HS-5 (cell line): ENCODE measurements at regions not wholly inside any gene's neighbourhood (a gene's known extent, or its start where the extent isn't known, plus 50 kb on each side); places are given as distances from the start of the nearest gene placed in this dataset.

ENCODE experiments used
- DNase-seq: peaks from one replicate; pipeline ENCODE4 v3.0.0-alpha.2; 2012; ENCODE audit warnings: low read depth

DNA sequence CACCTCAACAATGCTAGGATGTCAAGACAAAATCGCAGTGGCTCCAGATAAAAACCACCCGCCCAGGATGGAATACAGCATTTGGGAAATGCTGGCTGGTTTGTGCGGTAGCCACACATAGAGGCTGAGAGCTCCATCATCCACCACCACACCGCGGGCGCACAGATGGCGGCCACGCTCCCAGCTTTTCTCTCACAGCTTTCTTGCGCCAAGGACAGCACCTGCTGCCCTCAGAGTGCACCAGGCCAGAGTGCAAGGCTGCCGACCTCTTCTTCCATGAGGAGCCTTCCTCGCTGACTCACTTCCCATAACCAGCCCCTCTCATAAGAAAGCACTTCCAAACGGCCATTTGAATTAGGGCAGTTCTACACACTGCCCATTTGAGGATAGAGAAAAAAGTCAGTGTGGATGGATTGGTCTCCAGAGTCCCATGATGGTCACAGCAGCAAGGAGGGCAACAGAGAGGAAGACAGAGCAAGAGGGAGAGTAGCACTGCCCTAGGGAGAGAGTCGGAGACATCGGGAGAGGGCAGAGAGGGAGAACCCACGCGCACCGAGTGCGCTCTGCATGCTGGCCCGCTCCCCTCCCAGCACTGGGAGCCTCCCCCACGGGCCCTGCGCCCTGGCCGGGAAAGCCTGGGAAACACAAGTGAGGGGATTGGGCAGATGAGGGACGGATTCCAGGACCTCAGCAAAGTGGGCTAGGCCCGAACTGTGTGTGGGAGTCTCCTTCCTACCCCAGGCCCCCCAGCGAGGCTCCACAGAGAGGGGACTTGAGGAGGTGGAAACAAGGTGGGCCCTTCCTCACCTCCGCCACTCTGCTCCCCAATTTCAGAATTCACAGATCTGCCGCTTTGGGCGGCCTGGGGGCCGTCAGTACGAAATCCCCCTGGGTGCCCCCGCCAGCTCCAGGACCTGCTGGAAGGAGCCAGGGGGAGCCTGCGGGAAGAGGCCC lies 156.9 kb downstream of the USP12 start:
- DNase-seq = no peak

DNA sequence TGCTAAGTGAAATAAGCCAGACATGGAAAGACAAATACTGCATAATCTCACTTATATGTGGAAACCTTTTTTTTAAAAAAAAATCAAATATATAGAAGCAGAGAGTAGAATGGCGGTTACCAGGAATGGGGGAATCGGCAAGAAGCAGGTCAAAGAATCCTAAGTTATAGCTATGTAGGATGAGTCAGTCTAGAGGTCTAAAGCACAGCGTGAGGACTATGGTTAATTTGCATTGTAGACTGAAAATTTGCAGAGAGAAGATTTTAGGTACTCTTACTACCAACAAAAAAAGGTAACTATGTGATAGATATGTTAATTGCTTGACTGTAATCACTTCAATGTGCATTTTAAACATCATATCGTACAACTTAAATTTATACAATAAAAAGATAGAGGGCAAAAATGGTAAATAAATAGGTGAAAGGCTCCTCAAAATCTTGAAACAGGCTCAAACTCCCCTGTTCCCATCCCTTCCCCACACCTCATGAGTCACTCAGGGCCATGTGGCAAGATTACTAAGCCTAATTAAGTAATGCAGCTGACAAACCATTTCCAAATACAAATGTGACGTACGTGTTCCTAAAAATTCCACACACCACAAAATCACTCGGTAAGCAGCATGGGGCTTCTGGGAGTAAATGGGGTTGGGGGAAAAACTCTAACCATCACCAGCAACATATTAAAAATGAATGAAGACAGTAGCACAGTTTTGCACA lies 159.0 kb downstream of the USP12 start:
- DNase-seq = peak; percentile 37

DNA sequence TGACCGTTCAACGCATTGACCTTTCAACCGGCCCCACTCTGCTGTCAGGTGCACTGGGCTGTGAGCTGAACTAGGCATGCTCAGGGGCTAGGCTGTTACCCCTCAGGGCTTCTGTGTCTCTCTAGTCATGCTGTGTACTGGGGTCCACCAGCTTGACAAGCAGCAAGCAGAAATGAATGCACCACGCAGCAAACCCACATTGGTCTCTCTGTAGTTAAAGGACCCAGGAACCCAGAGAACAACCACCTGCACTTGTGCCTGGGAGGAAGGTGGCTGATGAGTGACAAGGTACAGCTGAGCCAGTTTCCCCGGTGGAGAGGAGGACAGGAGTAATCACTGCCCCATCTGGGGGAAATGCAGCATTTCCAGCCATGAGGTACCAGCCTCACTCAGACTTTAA lies 159.9 kb downstream of the USP12 start:
- DNase-seq = no peak

DNA sequence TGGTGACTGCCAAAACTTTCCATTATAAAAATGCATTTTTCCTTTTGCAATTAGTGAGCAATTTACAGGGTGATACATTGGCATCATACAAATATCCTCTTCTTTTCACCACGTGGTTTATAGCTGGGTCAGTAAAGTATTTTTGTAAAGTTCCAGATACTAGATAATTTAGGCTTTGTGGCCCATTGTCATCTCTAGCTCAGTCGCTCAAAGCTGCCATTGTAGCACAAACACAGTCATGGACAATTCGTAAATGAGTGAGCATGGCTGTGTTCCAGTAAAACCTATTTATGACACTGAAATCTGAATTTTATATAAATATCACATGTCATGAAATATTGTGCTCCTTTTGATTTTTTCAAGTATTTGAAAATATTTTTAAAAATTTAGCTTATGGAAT lies 162.9 kb downstream of the USP12 start:
- no peak for DNase-seq

DNA sequence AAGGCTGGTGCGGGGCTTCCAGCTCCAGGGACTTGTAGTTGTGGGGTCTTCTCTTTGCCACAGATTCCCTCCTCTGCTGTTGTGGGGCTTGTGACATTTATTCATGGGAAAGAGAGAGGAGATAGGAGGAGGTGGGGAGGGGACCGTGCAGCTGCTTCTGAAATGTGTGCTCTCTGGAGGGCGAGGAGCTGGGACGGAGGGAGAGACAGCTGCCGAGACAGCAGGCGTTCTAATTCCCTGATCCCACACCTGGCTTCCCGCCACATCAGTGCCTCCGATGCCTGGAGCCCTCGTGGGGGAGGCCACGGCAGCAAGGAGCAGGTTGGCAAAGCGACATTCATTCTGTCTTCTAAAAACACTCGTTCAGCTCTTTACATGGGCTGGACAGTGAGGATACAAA lies 164.4 kb downstream of the USP12 start:
- DNase-seq = no peak

DNA sequence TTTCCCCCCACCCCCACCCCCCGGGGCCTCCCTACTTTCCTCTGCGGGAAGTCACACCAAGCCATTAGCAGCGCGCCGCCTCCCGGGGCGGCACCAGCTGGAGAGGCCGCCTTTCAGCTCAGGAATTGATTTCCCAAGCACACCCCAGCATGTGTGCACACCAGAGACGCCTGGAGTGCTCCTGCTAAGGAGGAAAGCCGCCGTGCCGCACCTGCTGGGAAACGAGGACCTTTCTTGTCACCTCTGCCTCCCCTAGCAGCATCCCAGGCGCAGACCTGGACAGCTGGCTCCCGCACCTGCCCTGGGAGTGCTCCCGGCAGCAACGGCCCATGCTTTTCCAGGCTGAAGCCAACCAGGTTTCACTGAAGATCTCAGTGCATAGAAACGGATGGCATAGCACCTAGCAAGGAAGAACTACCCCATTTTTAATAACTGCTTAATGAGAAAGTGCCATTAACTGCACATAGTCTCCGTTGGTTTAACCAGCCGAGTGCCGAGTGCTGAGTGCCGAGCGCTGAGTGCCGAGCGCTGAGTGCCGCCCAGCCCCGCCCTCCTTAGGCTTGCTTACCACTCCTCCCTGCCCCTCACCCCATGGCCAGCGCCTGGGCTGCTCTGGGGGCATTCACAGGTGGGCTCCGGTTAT lies 165.0 kb downstream of the USP12 start:
- DNase-seq = no peak

DNA sequence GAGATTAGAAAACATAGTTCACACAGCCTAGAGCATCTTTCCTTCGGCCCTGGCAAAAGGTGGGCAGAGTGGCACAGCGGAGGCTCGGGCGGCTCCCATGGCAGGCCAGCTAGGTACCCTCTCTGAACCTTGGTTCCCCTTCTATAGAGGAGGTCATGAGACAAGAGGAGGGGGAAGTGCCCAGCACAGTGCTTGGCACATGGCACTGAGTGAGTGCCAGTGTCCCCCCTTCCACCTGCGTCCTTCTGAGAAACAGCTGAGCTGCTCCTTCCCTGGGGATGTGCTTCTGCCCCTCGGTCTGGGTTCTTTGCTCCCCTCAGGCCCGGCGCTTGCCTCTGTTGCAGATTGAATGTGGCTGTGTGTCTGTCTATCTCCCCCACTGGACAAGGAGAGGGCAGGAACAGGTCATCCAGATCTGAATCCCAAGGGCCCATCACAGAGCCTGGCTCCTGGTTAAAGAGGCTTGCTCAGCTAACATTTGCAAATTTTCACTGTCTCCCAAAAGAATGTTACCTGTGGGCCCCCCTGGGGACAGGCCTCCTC lies 165.6 kb downstream of the USP12 start:
- no peak for DNase-seq

DNA sequence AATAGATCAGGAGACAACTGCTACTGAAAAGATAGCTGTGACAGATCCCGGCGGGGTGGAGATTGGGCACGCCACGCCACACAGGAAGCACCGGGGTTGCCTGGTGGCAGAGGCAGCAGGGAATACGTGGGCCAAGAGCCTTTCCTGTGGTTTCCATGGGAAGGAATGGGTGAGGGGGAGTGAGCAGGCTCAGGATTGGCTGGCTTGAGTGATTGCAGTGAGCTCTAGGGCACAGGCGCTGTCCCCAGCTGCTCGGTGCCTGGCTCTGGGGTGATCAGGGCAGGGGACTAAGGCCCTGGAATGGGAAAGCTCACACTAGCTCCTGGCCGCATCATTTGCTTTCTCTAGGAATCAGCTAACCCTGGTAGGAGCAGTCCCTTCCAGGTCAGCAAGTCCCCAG lies 166.1 kb downstream of the USP12 start:
- DNase-seq = no peak

DNA sequence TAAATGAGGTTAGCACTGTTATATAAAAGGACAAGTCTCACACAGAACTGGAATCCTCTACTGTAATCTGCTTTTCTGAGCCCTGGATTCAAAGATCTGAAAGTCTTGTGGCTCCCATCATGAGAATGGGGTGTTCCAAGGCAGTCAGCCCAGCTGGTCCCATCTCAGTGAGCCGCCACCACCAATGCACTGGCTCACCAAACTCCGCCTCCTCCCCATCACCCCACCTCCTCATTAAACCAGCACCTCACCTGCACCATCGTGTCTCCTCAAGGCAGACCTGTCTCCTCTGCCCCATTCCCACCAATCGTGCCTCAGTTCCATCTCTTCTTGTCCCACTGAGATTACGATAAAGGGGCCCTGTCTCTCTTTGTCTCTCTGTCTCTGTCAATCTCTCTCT lies 166.7 kb downstream of the USP12 start:
- DNase-seq = no peak

DNA sequence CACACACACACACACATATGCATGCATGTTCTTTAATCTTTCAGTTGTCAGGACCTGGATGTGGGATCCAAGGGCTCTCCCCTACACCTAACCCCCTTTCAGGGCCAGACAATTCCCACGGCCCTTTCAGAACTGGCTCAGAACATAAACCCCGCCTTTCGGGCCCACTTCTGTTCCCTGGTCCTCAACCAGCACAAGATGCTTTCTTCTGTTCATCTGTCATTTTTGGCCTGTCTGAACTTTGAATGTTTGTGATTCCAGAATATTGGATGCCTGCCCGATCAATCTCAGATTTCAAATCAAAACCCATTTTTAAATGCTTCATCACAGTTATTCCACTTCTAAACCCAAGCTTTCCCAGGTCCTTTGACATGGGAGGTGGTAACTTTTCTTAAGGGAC lies 167.3 kb downstream of the USP12 start:
- DNase-seq = no peak

DNA sequence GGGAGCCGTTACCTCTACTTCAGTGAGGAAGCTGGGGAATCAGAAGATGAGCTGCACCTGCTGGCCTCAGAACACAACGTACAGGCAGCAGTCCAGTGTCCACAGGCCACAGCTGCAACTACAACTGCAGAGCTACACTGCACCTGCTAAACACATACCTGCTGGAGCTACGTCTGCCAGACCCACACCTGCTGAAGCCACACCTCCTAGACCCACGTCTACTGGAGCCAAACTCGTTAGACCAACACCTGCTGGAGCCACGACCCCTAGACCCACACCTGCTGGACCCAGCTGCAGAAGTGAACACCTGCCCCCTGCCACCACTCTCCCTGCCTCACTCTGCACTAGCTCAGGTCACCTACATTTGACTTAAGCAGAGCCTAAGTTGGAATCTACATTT lies 169.9 kb downstream of the USP12 start:
- no peak for DNase-seq

DNA sequence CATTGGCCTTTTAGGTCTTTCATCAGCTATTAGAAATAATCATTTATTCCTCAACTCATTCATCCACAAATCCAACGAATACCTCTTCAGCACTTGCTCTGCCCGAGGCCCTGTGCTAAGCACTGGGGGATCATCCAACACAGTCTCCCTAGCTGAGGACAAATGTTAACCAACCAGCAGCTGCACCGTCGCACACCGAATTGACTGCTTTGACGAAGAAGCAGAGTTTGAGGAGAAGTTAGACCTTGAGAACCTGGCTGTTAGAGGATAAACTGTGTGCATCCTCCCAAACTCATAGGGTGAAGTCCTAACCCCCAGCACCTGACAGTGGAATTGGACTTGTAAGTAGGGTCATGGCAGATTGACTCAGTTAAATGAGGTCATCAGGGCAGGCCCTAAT lies 170.9 kb downstream of the USP12 start:
- no peak for DNase-seq

DNA sequence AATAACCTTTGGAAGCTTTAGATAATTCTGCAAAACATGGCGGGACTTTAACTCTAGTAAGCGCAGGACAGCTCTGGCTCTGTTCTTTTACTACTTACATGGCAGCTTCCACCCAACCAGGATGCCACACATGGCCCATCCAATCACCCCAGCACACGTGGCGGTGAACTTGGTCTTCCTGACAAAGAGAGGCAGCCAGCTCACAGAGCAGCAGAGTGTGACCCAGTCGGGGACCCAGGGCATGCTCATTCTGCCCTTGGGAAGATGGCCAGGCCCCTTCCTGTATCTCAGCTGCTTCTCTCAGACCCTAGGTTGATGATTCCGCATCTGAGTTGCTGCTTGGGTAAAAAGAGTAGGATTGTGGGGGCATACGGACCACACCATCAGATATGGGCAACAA lies 172.1 kb downstream of the USP12 start:
- no peak for DNase-seq

DNA sequence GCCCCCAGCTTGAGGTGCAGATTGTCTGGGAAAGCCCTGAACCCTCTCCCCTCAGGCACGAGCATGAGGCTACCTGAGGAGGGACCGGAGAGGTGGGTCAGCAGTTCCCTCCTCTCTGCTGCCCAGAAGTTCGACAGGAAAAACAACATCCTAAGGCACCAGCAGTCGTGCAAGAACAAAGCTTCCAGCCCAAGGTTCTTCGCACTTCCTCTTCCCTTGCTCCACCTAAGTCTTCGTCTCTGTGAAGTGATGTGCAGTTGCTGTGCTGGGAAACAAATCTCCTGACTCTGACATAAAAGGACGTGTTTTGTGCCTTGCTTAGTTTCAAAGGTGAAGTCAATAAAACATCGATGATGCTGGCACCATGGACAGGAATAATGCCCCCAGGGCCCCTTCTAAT lies 173.3 kb downstream of the USP12 start:
- DNase-seq = no peak

DNA sequence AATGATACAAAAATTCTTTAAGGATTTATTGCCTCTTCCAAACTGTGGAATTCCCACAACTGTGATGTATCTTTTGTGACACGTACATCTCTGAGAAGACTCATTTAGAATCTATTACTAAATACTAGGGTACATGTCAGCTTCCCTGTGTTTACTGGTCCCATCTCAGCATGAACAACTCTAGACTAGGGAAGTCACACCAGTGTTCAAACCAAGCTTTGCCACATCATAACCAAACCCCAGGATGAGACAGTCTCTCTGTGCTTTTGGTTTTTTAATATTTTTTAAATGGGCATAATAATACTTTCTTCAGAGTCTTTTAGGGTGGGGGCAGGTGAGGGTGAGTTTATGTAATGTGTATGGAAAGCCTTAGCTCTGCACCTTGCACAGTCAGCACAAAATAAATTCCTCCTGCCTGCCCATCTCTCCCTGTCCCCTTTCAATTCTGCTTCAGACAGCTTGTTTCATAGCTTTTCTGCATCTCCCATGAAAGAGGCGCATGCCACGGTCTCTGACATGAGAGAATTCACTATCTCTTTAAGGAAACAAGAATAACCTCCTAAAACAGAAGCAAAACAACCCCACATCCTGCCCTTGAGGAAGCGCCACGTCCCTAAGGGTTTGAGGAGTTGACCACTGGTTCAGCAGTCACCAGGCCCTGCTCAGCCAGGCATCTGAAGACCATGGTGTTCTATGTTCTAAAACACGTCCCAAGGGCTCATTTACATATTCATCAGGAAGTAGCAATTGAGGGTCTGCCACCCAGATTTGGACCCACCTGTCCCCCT lies 174.5 kb downstream of the USP12 start:
- no peak for DNase-seq

DNA sequence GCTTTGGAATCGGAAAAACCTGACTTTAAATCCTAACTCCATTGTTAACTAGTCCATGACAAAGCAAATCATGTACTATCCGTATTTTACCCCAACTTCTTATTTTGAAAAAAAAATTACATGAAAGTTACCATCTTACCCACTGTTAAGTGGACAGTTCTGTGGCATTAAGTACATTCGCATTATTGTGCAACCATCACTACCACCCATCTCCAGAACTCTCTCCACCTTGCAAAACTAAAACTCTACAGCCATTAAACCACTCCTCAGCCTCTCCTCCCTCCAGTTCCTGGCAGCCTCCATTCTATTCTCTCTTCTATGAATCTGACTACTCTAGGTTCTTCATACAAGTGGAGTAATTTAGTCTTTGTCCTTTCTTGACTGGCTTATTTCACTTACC lies 176.5 kb downstream of the USP12 start:
- no peak for DNase-seq

DNA sequence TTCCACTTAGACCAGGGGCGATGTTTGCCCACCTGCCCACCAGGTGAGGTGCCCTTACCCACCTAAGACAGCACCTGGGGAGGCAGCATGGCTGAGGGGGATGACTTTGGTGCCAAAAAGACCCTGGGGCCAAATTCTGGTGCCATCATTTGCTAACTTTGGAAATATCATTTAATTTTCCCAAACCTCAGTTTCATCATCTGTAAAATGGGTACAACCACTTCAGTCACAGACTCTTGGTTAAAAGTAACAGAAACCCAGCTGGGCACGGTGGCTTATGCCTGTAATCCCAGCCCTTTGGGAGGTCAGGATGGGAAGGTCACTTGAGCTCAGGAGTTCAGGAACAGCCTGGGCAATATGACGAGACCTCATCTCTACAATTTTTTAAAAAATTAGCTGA lies 177.8 kb downstream of the USP12 start:
- DNase-seq = no peak

DNA sequence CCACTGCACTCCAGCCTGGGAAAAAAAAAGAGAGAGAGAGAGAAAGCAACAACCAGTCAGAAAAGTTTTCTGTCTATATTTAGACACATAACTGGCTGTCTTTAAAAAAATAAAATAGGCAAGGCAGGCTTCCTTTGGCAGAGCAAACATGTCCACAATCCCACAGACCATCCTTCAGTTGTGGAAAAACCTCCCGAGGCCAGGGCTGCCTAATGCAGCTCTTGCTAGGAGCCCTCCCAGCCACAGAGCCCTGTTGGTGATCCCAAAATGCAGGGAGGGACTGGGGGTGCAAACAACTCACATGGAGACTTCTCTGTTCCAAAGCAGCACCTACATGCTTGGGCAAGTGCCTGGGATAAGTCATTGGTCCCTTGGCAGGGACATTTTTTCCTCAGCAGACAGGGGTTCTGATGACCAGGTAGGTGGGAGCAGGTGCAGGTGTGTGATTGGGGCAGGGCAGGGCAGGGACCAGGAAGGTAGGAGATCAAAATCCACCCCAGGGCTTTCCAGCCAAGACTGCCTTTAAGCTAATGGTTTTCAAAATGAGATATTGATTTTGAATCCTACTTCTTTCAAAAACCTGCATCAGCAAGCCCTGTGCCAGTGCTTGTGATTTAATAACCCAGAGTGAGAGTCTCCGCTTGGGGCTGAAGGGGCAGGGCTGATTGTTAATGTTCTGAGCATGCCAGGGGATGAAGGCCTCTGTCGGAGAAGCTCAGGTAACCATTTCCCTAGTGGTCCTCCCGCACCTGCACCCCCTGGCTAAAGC lies 178.5 kb downstream of the USP12 start:
- no peak for DNase-seq

DNA sequence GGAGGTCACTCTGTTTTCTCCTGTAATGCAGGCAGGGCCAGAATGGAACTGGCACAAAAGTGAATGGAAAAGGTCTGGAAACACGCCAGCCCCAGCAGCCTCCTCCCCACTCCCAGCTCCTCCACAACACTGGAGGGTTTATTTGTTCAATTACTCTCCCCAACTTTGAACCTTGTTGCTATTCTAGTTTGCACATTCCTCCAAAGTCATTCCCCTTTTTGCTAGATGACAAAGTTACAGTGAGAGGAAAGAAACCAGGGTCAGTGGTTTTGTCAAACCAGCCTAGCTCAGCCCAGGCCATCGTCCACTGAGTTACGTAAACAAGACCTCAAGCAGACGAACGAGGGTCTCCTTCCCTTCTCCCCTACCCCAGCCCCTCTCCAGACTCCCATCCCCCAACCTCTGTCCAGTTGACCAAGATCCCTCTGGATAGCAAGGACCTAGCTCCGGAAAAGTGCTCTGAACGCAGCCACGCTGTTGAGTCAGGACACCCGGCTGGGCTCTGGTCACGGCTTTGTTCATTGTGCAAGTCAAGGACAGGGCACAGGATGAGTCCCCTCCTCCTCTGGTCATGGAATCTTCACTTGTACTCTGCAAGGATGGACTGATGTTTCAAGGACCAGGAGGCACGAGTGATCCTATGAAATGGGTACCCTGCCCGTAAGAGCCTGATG lies 180.0 kb downstream of the USP12 start:
- DNase-seq = no peak

DNA sequence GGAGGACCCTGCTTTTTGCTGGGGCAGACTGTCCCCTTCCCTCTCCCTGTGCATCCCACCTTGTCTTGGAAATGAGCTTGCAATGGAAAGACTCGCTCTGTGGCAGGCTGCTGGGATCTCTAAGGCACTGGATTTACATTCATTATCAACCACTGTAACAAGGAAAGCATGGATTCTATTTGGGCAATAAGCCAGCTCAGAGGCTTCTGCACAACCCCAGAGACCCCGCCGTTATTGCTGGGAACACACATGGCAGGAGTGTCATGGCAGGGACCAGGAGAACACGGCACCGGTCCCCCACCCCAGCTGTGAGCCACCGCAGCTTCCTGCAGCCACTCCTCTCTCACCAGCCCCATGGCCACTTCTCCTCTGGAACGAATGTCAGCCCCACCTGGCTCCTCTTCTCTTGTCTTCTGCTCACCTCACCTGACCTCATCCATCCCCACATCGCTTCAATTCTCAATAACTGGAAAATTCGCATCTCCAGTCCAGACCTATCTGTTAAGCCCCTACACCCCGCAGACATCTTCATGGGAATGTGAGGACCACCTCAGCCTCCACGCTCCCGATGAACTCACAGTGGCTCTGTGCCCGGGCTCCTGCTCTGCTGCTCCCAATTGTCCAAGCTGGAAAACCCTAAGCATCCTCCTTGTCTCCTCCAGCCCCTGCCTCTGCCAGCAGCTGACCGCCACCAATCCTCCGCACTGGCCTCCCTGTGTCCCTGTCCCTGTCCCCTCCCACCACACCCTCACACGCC lies 181.5 kb downstream of the USP12 start:
- DNase-seq = no peak
